Aorta (tissue), 5 donors: ENCODE measurements at regions not wholly inside any gene's neighbourhood (a gene's known extent, or its start where the extent isn't known, plus 50 kb on each side); places are given as distances from the start of the nearest gene placed in this dataset.

Source experiments
- ATAC-seq: fragments of 200-7000 bp; cut with Tn5 transposase; one replicate; pipeline ENCODE4 v1.9.1; 2022; ENCODE audit warnings: moderate library complexity; ENCODE audit not compliant: low FRiP score
- DNase-seq, 2 donors: peaks; one replicate each; pipeline ENCODE4 v3.0.0-alpha.2; 2020
- H3K27ac ChIP-seq, 2 donors: one replicate each; pipeline ENCODE4 v1.5.1; 2013; ENCODE audit warnings: low read length in 2 of 2, mild to moderate bottlenecking in 2 of 2, moderate library complexity in 2 of 2, control low read depth in 1 of 2, inconsistent platforms in 1 of 2, low read depth in 1 of 2
- H3K27me3 ChIP-seq, 2 donors: one replicate each; pipeline ENCODE4 v1.6.1; 2013; ENCODE audit warnings: control low read depth in 1 of 2, low read length in 1 of 2, mild to moderate bottlenecking in 1 of 2, moderate library complexity in 1 of 2; ENCODE audit not compliant: insufficient read depth in 2 of 2, control insufficient read depth in 1 of 2
- H3K36me3 ChIP-seq, 2 donors: one replicate each; pipeline ENCODE4 v1.6.1; 2013; ENCODE audit warnings: control low read depth in 1 of 2, low read length in 1 of 2, mild to moderate bottlenecking in 1 of 2; ENCODE audit not compliant: insufficient read depth in 2 of 2, control insufficient read depth in 1 of 2
- H3K4me1 ChIP-seq, 2 donors: one replicate each; pipeline ENCODE4 v1.6.1; 2013; ENCODE audit warnings: low read length in 2 of 2, control low read depth in 1 of 2, mild to moderate bottlenecking in 1 of 2, moderate library complexity in 1 of 2; ENCODE audit not compliant: insufficient read depth in 2 of 2, control insufficient read depth in 1 of 2
- H3K4me3 ChIP-seq, 2 donors: one replicate each; pipeline ENCODE4 v1.5.1; 2013; ENCODE audit warnings: low read length in 2 of 2, control low read depth in 1 of 2, mild to moderate bottlenecking in 1 of 2
- H3K9me3 ChIP-seq: one replicate; pipeline ENCODE4 v1.6.1; 2013; ENCODE audit warnings: mild to moderate bottlenecking, low read length; ENCODE audit not compliant: control insufficient read depth
- WGBS, 2 donors: extraction: QIAGEN DNeasy Blood & Tissue Kit; methylation state at CpG; one replicate each; pipeline ENCODE4 v1.1.7; 2013; 5-methylcytosine and 5-hydroxymethylcytosine counted together
- intact Hi-C, 2 donors: fragments of 100-400 bp; cut with DNase I; formaldehyde crosslinking; loops; one replicate each; pipeline versions ENCODE4 v1.14.2 to v1.15.0; 2022
- donor health status: healthy with polysubstance abuse.
- donor health status: Bipolar disorder and iron deficiency.
- donor health status: DM: no; HTN: no; CAD: no.
- donor health status: DM: no; HTN: no; CAD: no.
- donor health status: DM: yes; HTN: yes; CAD: no.

DNA sequence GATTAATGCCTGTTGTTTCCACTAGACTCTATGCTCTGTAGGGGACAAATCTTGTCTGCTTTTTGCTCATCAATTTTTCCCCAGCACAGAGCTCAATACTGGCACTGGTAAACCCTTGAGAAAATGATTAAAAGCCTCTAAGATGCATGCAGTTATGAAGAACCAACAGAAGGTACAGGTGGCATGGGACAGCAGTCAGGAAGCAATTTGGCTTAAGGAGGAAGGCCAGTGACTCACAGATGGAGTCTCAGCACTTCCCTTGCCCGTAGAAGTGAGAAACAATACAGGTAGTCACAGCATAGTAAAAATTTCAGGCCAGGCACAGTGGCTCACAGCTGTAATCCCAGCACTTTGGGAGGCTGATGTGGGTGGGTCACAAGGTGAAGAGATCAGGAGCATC is 504.7 kb upstream of the RBFOX1 start:
- no peaks in the 10 kb centered on the region for H3K36me3 ChIP-seq
- no peak overlapping the region for H3K27ac ChIP-seq
- DNase-seq (no peak), ATAC-seq (no peak)
- no peaks in the 10 kb centered on the region for H3K27me3 ChIP-seq
- no peak overlapping the region for H3K4me3 ChIP-seq
- intact Hi-C loops = no loop called here
- peaks cover 1% of the 10 kb centered on the region for H3K9me3 ChIP-seq
- H3K4me1 ChIP-seq = no peaks in the 10 kb centered on the region
- WGBS, 2 donors = 42% methylated on average over 1 of the region's 1 CpG

DNA sequence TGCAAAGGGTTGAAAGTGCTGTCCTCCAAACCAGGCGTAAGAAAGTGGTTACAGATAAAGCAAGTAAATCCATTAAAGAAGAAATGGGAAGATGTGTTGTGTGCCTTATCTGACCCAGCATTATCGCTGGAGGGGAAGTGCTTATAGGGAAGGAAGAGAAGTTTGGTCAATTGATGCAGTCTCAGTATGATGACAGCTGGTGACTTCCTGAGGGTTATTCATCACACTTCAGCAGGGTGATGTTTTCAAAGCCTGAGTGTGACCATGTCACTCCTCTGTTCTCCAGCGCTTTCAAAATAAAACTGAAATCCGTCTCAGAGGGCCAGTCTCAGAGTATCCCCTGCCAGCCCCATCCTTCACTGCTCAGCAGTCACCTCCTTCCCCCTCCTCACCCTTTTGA is 505.4 kb upstream of the RBFOX1 start:
- 19 to 21% methylated on average over 4 of the region's 4 CpGs for WGBS, 2 donors
- Histone ChIP-seq H3K36me3 (no peaks in the 10 kb centered on the region), H3K4me1 (no peaks in the 10 kb centered on the region), H3K27me3 (no peaks in the 10 kb centered on the region), H3K4me3 (no peak overlapping the region), H3K9me3 (peaks cover 3% of the 10 kb centered on the region), H3K27ac (no peak overlapping the region)
- intact Hi-C loops = no loop called here
- ATAC-seq = no peak
- no peak for DNase-seq

DNA sequence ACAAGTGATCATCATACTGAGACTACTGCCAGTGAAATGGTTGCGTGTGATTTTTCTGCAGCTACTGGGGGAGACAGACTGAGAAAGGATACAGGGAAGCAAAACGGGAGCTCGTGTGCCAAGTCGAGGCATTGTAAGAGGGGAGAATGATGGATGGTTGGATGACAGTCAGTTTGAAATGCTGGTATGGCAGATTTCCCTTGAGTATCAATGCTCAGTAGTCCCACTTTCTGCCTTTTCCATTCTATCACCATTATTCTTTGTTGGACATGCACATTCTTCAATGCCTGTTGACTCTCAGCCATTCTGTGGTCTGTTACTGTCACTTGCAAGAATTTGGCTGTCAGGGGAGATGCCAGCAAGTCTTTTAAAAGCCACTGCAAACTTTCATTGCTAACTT is 510.6 kb upstream of the RBFOX1 start:
- 15 to 17% methylated on average over 4 of the region's 4 CpGs for WGBS, 2 donors
- H3K27ac ChIP-seq = no peak overlapping the region
- no peaks in the 10 kb centered on the region for H3K4me1 ChIP-seq
- no peak overlapping the region for H3K4me3 ChIP-seq
- peaks cover 3% of the 10 kb centered on the region for H3K9me3 ChIP-seq
- H3K27me3 ChIP-seq = no peaks in the 10 kb centered on the region
- intact Hi-C loops = no loop called here
- ATAC-seq = no peak
- no peaks in the 10 kb centered on the region for H3K36me3 ChIP-seq
- no peak for DNase-seq

DNA sequence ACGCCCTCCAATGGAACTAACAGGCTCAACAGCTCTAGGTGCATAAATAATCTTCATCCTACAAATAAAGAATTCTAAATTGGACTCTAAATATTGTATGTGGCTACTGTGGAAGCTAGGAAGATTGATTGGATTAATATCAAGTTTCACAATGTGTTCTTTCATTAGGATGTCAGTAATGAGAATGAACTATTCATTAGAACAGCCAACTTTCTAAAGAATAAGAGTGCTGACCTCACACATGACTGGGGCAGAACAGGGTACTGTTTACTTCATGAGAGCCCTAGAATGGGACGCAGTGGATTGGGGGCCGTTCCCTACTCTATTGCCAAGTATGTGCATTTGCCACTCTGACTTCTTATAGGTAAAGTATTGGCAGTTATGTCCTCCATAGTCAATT is 528.2 kb upstream of the RBFOX1 start:
- Histone ChIP-seq H3K27me3 (no peaks in the 10 kb centered on the region), H3K9me3 (no peaks in the 10 kb centered on the region), H3K36me3 (no peaks in the 10 kb centered on the region), H3K4me1 (no peaks in the 10 kb centered on the region), H3K27ac (no peak overlapping the region), H3K4me3 (no peak overlapping the region)
- DNase-seq (no peak), ATAC-seq (no peak)
- 76 to 77% methylated on average over 3 of the region's 3 CpGs for WGBS, 2 donors
- intact Hi-C loops = no loop called here

DNA sequence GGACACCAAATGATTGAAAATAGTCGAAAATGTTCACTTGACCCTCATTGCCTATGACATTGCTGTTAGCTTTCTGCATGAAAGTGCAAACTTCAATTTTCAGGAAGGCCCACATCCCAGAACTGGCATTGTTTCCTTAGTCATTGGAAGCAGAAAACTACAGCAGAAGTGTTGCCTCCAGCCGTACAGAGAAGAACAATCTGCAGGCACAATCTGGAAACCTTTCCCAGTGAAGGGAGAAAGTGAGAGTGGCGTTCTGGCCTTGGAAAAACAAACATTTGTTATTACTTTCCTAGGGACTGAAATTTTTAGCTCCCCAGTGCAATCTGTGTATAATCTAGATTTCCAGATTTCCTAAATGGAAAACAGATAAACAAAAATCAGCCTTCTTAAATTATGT is 529.5 kb upstream of the RBFOX1 start:
- Histone ChIP-seq H3K36me3 (no peaks in the 10 kb centered on the region), H3K27ac (no peak overlapping the region), H3K27me3 (no peaks in the 10 kb centered on the region), H3K9me3 (no peaks in the 10 kb centered on the region), H3K4me3 (no peak overlapping the region), H3K4me1 (no peaks in the 10 kb centered on the region)
- ATAC-seq (no peak), DNase-seq (no peak)
- 14 to 24% methylated on average over 3 of the region's 3 CpGs for WGBS, 2 donors
- intact Hi-C loops = no loop called here

DNA sequence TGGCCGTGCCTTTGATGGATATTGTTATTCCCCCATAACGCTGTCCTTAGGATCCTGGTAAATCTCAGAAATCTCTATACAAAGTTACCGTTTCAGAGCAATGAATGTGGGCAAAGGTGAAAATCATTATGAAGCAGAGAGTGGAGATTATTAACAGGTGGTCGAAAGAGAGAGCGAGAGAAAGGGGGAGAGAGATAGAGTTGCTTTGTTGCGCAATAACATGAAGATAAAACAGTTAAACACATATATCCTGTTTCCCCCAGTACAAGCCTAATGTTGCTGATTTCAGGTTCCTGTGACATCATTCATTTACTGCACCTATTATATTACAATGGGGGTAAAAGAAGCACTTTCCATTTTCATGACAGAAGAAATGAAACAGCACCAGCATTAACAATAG is 535.4 kb upstream of the RBFOX1 start:
- DNase-seq = no peak
- Histone ChIP-seq H3K27me3 (no peaks in the 10 kb centered on the region), H3K27ac (no peak overlapping the region), H3K9me3 (no peaks in the 10 kb centered on the region), H3K4me1 (no peaks in the 10 kb centered on the region), H3K36me3 (no peaks in the 10 kb centered on the region), H3K4me3 (no peak overlapping the region)
- 60 to 66% methylated on average over 6 of the region's 6 CpGs for WGBS, 2 donors
- ATAC-seq = no peak
- intact Hi-C loops = no loop called here

DNA sequence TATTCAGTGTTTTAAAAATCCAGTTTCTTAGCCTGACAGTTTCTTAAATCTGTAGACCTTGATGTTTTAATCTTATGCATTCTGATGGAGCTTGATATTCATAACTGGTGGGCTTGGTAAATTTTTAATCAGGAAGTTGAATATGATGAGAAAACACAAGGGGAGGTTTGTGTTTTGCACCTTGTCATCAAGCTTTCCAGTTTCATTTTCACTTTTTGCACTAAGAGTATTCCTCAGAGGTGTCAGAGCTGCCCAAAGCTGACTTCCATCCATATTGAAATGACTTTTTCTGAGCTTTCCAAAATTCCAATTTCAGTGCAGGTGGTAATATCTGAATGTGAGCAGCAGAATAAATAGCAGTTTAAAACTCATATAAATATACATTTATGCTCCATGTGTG is 555.0 kb upstream of the RBFOX1 start:
- H3K4me3 ChIP-seq = no peak overlapping the region
- no peak overlapping the region for H3K27ac ChIP-seq
- no peaks in the 10 kb centered on the region for H3K27me3 ChIP-seq
- intact Hi-C loops = no loop called here
- no peaks in the 10 kb centered on the region for H3K4me1 ChIP-seq
- H3K36me3 ChIP-seq = no peaks in the 10 kb centered on the region
- DNase-seq (no peak), ATAC-seq (no peak)
- H3K9me3 ChIP-seq = no peaks in the 10 kb centered on the region

DNA sequence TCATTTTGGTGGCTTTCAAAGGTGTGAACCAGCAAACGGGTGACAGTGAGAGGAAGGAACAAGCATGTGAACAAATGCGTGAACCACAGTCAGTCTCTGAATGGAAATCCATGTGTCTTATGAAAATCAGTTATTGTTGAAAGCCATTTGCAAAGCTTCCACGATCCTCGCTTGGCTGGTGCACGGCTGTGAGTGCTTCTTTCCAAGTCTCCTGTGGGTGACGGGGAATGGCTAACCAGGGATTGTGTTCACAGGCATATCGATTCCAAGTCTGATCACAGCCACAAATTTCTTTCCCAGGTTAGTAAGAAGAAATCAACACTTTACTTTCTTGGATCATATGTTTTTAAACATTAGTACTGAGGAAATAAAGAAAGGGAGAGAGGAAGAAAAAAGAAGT is 556.9 kb upstream of the RBFOX1 start:
- Histone ChIP-seq H3K4me1 (no peaks in the 10 kb centered on the region), H3K27ac (no peak overlapping the region), H3K36me3 (no peaks in the 10 kb centered on the region), H3K27me3 (no peaks in the 10 kb centered on the region), H3K4me3 (no peak overlapping the region), H3K9me3 (no peaks in the 10 kb centered on the region)
- ATAC-seq = no peak
- DNase-seq = no peak
- intact Hi-C loops = loop anchor here in 1 of 2 donors (2.0 kb wide), 1 partner anchor 29 kb away; no protein-coding TSS in a partner anchor
- 81 to 87% methylated on average over 7 of the region's 7 CpGs for WGBS, 2 donors

DNA sequence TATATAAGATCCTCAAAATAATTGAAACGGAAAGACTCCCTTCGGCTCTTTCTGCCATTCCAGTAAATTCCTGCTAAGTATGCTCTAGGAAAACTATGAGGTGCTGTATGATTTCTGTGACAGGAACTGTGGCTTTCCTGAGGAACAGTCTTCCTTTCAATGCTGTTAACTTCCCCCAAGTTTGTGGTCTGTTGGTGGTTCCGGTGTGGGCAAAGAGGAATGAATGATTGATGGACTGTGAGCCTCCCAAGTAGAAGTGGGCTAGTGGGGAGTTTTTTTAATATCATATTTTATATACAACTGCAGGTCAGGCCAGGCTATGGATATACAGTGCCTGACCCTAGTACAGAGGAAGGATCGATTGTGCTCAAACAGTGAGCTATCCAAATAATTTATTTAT is 560.7 kb upstream of the RBFOX1 start:
- no peaks in the 10 kb centered on the region for H3K4me1 ChIP-seq
- H3K27me3 ChIP-seq = no peaks in the 10 kb centered on the region
- no peak for DNase-seq
- no peak overlapping the region for H3K4me3 ChIP-seq
- H3K27ac ChIP-seq = no peak overlapping the region
- no peak for ATAC-seq
- intact Hi-C loops = no loop called here
- WGBS, 2 donors = 61 to 67% methylated on average over 4 of the region's 4 CpGs
- H3K9me3 ChIP-seq = no peaks in the 10 kb centered on the region
- H3K36me3 ChIP-seq = no peaks in the 10 kb centered on the region
